Type B pancreatic cell (in vitro differentiated cells): ENCODE measurements at regions not wholly inside any gene's neighbourhood (a gene's known extent, or its start where the extent isn't known, plus 50 kb on each side); places are given as distances from the start of the nearest gene placed in this dataset.
A peak's percentile ranks its signal among the peaks of the same experiment; 100 is the strongest.

Source experiments
- DNase-seq: peaks from one replicate; pipeline ENCODE4 v3.0.0; 2021; ENCODE audit warnings: mixed read lengths; ENCODE audit not compliant: unreplicated experiment; ENCODE audit errors: extremely low spot score
- H3K27ac Mint-ChIP-seq: 2 replicates; pipeline ENCODE4 v1.8.0; 2021; ENCODE audit warnings: mild to moderate bottlenecking, mixed read lengths
- H3K27me3 Mint-ChIP-seq: 2 replicates; pipeline ENCODE4 v1.8.0; 2021; ENCODE audit warnings: mixed read lengths
- H3K36me3 Mint-ChIP-seq: 2 replicates; pipeline ENCODE4 v1.8.0; 2021; ENCODE audit warnings: mixed read lengths
- H3K4me1 Mint-ChIP-seq: one replicate; pipeline ENCODE4 v1.8.0; 2021; ENCODE audit warnings: mixed read lengths; ENCODE audit not compliant: unreplicated experiment
- H3K4me3 Mint-ChIP-seq: 2 replicates; pipeline ENCODE4 v1.8.0; 2021; ENCODE audit warnings: mild to moderate bottlenecking, mixed read lengths
- H3K9me3 Mint-ChIP-seq: 2 replicates; pipeline ENCODE4 v1.8.0; 2021; ENCODE audit warnings: mixed read lengths
- CTCF ChIP-seq: fragments of 200-600 bp; sonication (generic); conservative IDR thresholded peaks from 2 replicates; pipeline ENCODE4 v1.5.0; 2021; ENCODE audit warnings: antibody characterized with exemption, mild to moderate bottlenecking

- peaks cover 3% of the 10 kb centered on the region for H3K27me3 Mint-ChIP-seq
- no peaks in the 10 kb centered on the region for H3K36me3 Mint-ChIP-seq
- no peak overlapping the region for H3K27ac Mint-ChIP-seq
- no peak for DNase-seq
- no peak for TF ChIP-seq CTCF
- no peaks in the 10 kb centered on the region for H3K9me3 Mint-ChIP-seq
- no peaks in the 10 kb centered on the region for H3K4me1 Mint-ChIP-seq
- no peak overlapping the region for H3K4me3 Mint-ChIP-seq
These were observed 90.2 kb downstream of the RTP4 start for GRCh38 chr3:187458383-187458782.

- no peak for DNase-seq
- TF ChIP-seq CTCF = no peak
- Mint-ChIP-seq H3K4me3 (no peak overlapping the region), H3K36me3 (no peaks in the 10 kb centered on the region), H3K4me1 (no peaks in the 10 kb centered on the region), H3K27ac (no peak overlapping the region), H3K27me3 (no peaks in the 10 kb centered on the region), H3K9me3 (no peaks in the 10 kb centered on the region)
These were observed 88.1 kb downstream of the RTP4 start for GRCh38 chr3:187456250-187456649.

- DNase-seq = no peak
- no peaks in the 10 kb centered on the region for H3K36me3 Mint-ChIP-seq
- no peaks in the 10 kb centered on the region for H3K4me1 Mint-ChIP-seq
- no peak overlapping the region for H3K27ac Mint-ChIP-seq
- no peaks in the 10 kb centered on the region for H3K9me3 Mint-ChIP-seq
- no peak for TF ChIP-seq CTCF
- H3K27me3 Mint-ChIP-seq = no peaks in the 10 kb centered on the region
- H3K4me3 Mint-ChIP-seq = no peak overlapping the region
These were observed 86.1 kb downstream of the RTP4 start for GRCh38 chr3:187454085-187454815.

GRCh38 chr3:187450431-187451190 is 82.4 kb downstream of the RTP4 start:
- H3K27ac Mint-ChIP-seq = no peak overlapping the region
- no peaks in the 10 kb centered on the region for H3K9me3 Mint-ChIP-seq
- no peak for TF ChIP-seq CTCF
- DNase-seq = no peak
- H3K4me1 Mint-ChIP-seq = no peaks in the 10 kb centered on the region
- peaks cover 5% of the 10 kb centered on the region for H3K27me3 Mint-ChIP-seq
- no peaks in the 10 kb centered on the region for H3K36me3 Mint-ChIP-seq
- H3K4me3 Mint-ChIP-seq = no peak overlapping the region

GRCh38 chr3:187448674-187449073 is 80.5 kb downstream of the RTP4 start:
- H3K27ac Mint-ChIP-seq = no peak overlapping the region
- peak; percentile 25 for TF ChIP-seq CTCF
- peaks cover 5% of the 10 kb centered on the region for H3K27me3 Mint-ChIP-seq
- H3K4me1 Mint-ChIP-seq = no peaks in the 10 kb centered on the region
- no peaks in the 10 kb centered on the region for H3K36me3 Mint-ChIP-seq
- H3K9me3 Mint-ChIP-seq = no peaks in the 10 kb centered on the region
- H3K4me3 Mint-ChIP-seq = no peak overlapping the region
- DNase-seq = no peak
